IPS-NIHi7 (cell line): ENCODE measurements at regions not wholly inside any gene's neighbourhood (a gene's known extent, or its start where the extent isn't known, plus 50 kb on each side); places are given as distances from the start of the nearest gene placed in this dataset.
"Not testable (repeated sequence)": the region's sequence is repeated elsewhere in the genome, so short reads cannot be mapped to it uniquely, and the experiment has no call there.

Experiments
- DNase-seq: peaks from one replicate; pipeline ENCODE4 v3.0.0; 2012; ENCODE audit warnings: mixed read lengths; ENCODE audit errors: extremely low spot score

- no peak for DNase-seq
Measured at GRCh38 chr2:167686691-167687090, 560.7 kb downstream of the STK39 start.

GRCh38 chr2:167681234-167682015 lies 566.0 kb downstream of the STK39 start:
- no peak for DNase-seq

GRCh38 chr2:167678158-167678557 lies 569.2 kb downstream of the STK39 start:
- DNase-seq = no peak

GRCh38 chr2:167675906-167676305 lies 571.5 kb downstream of the STK39 start:
- DNase-seq = no peak

- DNase-seq = no peak
Measured at GRCh38 chr2:167670588-167670987, 576.8 kb downstream of the STK39 start.

GRCh38 chr2:167653131-167653530 lies 594.3 kb downstream of the STK39 start:
- no peak for DNase-seq

GRCh38 chr2:167652401-167652800 lies 595.0 kb downstream of the STK39 start:
- DNase-seq = no peak

GRCh38 chr2:167651406-167652151 lies 595.8 kb downstream of the STK39 start:
- DNase-seq = no peak

GRCh38 chr2:167646557-167646956 lies 600.8 kb downstream of the STK39 start:
- DNase-seq = no peak

GRCh38 chr2:167640096-167640495 lies 607.3 kb downstream of the STK39 start:
- no peak for DNase-seq

- DNase-seq = no peak
Measured at GRCh38 chr2:167637741-167638140, 609.7 kb downstream of the STK39 start.

GRCh38 chr2:167632271-167632670 lies 615.1 kb downstream of the STK39 start:
- not testable (repeated sequence) for DNase-seq

- no peak for DNase-seq
Measured at GRCh38 chr2:167626961-167627360, 620.4 kb downstream of the STK39 start.

GRCh38 chr2:167626301-167626700 lies 621.1 kb downstream of the STK39 start:
- no peak for DNase-seq

- no peak for DNase-seq
Measured at GRCh38 chr2:167616997-167617396, 630.4 kb downstream of the STK39 start.

- DNase-seq = no peak
Measured at GRCh38 chr2:167613471-167613870, 633.9 kb downstream of the STK39 start.

GRCh38 chr2:167608487-167608886 lies 638.9 kb downstream of the STK39 start:
- no peak for DNase-seq

- DNase-seq = no peak
Measured at GRCh38 chr2:167607731-167608130, 639.7 kb downstream of the STK39 start.

GRCh38 chr2:167607211-167607610 lies 640.2 kb downstream of the STK39 start:
- no peak for DNase-seq

GRCh38 chr2:167602122-167602521 lies 645.3 kb downstream of the STK39 start:
- DNase-seq = no peak

- no peak for DNase-seq
Measured at GRCh38 chr2:167599219-167599618, 648.2 kb downstream of the STK39 start.

GRCh38 chr2:167595839-167596471 lies 651.4 kb downstream of the STK39 start:
- no peak for DNase-seq

- no peak for DNase-seq
Measured at GRCh38 chr2:167595021-167595420, 652.4 kb downstream of the STK39 start.
